ENCODE measurements at regions not wholly inside any gene's neighbourhood (a gene's known extent, or its start where the extent isn't known, plus 50 kb on each side); places are given as distances from the start of the nearest gene placed in this dataset.
"Not testable (repeated sequence)": the region's sequence is repeated elsewhere in the genome, so short reads cannot be mapped to it uniquely, and the experiment has no call there.

- DNase-seq (ENCODE audit: insufficient read length, low spot score) (no peak), FAIRE-seq (no peak)
- TF ChIP-seq CTCF (IDR thresholded peaks at IDR 0.05; ENCODE audit: insufficient read depth, missing control alignments) = no peak
These were observed 698.7 kb upstream of the ANO3 start for GRCh38 chr11:25633230-25633629.

GRCh38 chr11:25649220-25649619 lies 682.7 kb upstream of the ANO3 start:
- FAIRE-seq; DNase-seq (ENCODE audit: insufficient read length, low spot score): not testable (repeated sequence)

GRCh38 chr11:25650319-25650718 lies 681.6 kb upstream of the ANO3 start:
- FAIRE-seq (no peak), DNase-seq (ENCODE audit: insufficient read length, low spot score) (no peak)
- no peak for TF ChIP-seq CTCF (IDR thresholded peaks at IDR 0.05; ENCODE audit: insufficient read depth, missing control alignments)

GRCh38 chr11:25655636-25656035 lies 676.3 kb upstream of the ANO3 start:
- TF ChIP-seq CTCF (IDR thresholded peaks at IDR 0.05; ENCODE audit: insufficient read depth, missing control alignments) = no peak
- FAIRE-seq = no peak

GRCh38 chr11:25658916-25659315 lies 673.0 kb upstream of the ANO3 start:
- no peak for FAIRE-seq
- TF ChIP-seq CTCF (IDR thresholded peaks at IDR 0.05; ENCODE audit: insufficient read depth, missing control alignments) = no peak
- no peak for DNase-seq (ENCODE audit: insufficient read length, low spot score)

More at GRCh38 chr11:25655636-25656035, 676.3 kb upstream of the ANO3 start:
- no peak for DNase-seq (ENCODE audit: insufficient read length, low spot score)

- DNase-seq (ENCODE audit: insufficient read length, low spot score) (no peak), FAIRE-seq (no peak)
- TF ChIP-seq CTCF (IDR thresholded peaks at IDR 0.05; ENCODE audit: insufficient read depth, missing control alignments) = no peak
These were observed 672.2 kb upstream of the ANO3 start for GRCh38 chr11:25659706-25660105.

GRCh38 chr11:25667871-25668270 lies 664.1 kb upstream of the ANO3 start:
- TF ChIP-seq CTCF (IDR thresholded peaks at IDR 0.05; ENCODE audit: insufficient read depth, missing control alignments) = no peak
- DNase-seq (ENCODE audit: insufficient read length, low spot score) (no peak), FAIRE-seq (no peak)

GRCh38 chr11:25691959-25692358 lies 640.0 kb upstream of the ANO3 start:
- TF ChIP-seq CTCF (IDR thresholded peaks at IDR 0.05; ENCODE audit: insufficient read depth, missing control alignments) = no peak
- FAIRE-seq (no peak), DNase-seq (ENCODE audit: insufficient read length, low spot score) (no peak)
